Fibroblast of villous mesenchyme (primary cell): ENCODE measurements at regions not wholly inside any gene's neighbourhood (a gene's known extent, or its start where the extent isn't known, plus 50 kb on each side); places are given as distances from the start of the nearest gene placed in this dataset.
A peak's percentile ranks its signal among the peaks of the same experiment; 100 is the strongest.

Experiments
- DNase-seq: peaks from one replicate; pipeline ENCODE4 v3.0.0-alpha.2; 2010; ENCODE audit warnings: low read depth
- H3K4me3 ChIP-seq: 2 replicates; pipeline ENCODE4 v1.5.1; 2011; ENCODE audit warnings: low read depth, mild to moderate bottlenecking, low read length
- CTCF ChIP-seq: IDR thresholded peaks from 2 replicates; pipeline ENCODE4 v1.5.1; 2012; ENCODE audit warnings: low read depth, mild to moderate bottlenecking, low read length; ENCODE audit not compliant: insufficient read depth

- DNase-seq, result no peak
- no peak for TF ChIP-seq CTCF
- H3K4me3 ChIP-seq, result no peak overlapping the region
These were observed 175.3 kb upstream of the KCNG1 start for GRCh38 chr20:51198238-51198637.

- no peak for TF ChIP-seq CTCF
- H3K4me3 ChIP-seq, result no peak overlapping the region
- DNase-seq, result no peak
These were observed 174.2 kb upstream of the KCNG1 start for GRCh38 chr20:51196991-51197651.

GRCh38 chr20:51195990-51196389, 173.1 kb upstream of the KCNG1 start:
- DNase-seq, result no peak
- H3K4me3 ChIP-seq, result no peak overlapping the region
- no peak for TF ChIP-seq CTCF

GRCh38 chr20:51195419-51195901, 172.6 kb upstream of the KCNG1 start:
- H3K4me3 ChIP-seq, result no peak overlapping the region
- peak; percentile 8 for DNase-seq

GRCh38 chr20:51193066-51193772, 170.3 kb upstream of the KCNG1 start:
- TF ChIP-seq CTCF, result no peak
- DNase-seq, result no peak
- no peak overlapping the region for H3K4me3 ChIP-seq

More at GRCh38 chr20:51195419-51195901, 172.6 kb upstream of the KCNG1 start:
- TF ChIP-seq CTCF, result no peak

- no peak for TF ChIP-seq CTCF
- DNase-seq, result no peak
- H3K4me3 ChIP-seq, result no peak overlapping the region
These were observed 167.9 kb upstream of the KCNG1 start for GRCh38 chr20:51190783-51191180.
